ENCODE measurements at regions not wholly inside any gene's neighbourhood (a gene's known extent, or its start where the extent isn't known, plus 50 kb on each side); places are given as distances from the start of the nearest gene placed in this dataset.

DNA sequence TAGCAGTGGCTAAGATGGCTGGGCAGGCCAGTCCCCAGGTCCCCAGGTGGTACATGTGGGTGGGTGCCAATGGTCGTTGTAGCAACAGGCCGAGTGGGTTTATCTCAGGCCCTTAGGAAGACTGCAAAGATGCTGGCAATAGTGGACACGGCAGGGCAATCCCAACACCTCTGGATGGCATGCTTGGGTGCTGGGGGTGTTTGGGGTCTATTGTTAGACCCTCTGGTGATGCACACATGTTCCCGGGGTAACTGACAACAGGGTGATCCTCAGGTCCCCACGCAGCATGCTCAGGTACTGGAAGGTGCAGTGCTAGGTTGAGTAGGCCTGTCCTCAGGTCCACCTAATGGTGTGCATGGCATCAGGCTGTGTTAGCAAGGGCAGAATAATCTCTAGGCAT is 267.5 kb downstream of the ANKRD50 start:
- Histone ChIP-seq H2AFZ (ENCODE audit: low read depth, low read length) (no peak overlapping the region), H3K79me2 (replicated peaks; ENCODE audit: insufficient read depth, low read length) (no peaks in the 10 kb centered on the region), H3K4me2 (ENCODE audit: low read length) (no peak overlapping the region), H3K4me3 (ENCODE audit: low read length) (no peak overlapping the region), H4K20me1 (ENCODE audit: insufficient read depth) (no peaks in the 10 kb centered on the region), H3K9me3 (ENCODE audit: low read length) (no peaks in the 10 kb centered on the region), H3K9me2 (ENCODE audit: insufficient read depth, low read length) (no peaks in the 10 kb centered on the region), H3K36me3 (ENCODE audit: insufficient read depth, low read length) (no peaks in the 10 kb centered on the region), H3F3A (ENCODE audit: insufficient read depth, low read length, poor library complexity, severe bottlenecking) (no peaks in the 10 kb centered on the region), H3K9ac (ENCODE audit: low read length) (no peak overlapping the region), H3K27ac (ENCODE audit: low read length) (no peak overlapping the region), H3K27me3 (ENCODE audit: insufficient read depth, low read depth, low read length) (no peaks in the 10 kb centered on the region)
- TF ChIP-seq RAD21 (conservative IDR thresholded peaks at IDR 0.05) = no peak
- TF ChIP-seq EZH2 (IDR thresholded peaks at IDR 0.05; ENCODE audit: borderline replicate concordance, insufficient read depth, low read length, poor library complexity, severe bottlenecking) = no peak
- TF ChIP-seq EP300 (conservative IDR thresholded peaks at IDR 0.05; ENCODE audit: poor library complexity, severe bottlenecking) = no peak
- TF ChIP-seq SMC3 (conservative IDR thresholded peaks at IDR 0.05; ENCODE audit: poor library complexity) = no peak
- no peak for TF ChIP-seq MXI1 (conservative IDR thresholded peaks at IDR 0.05; ENCODE audit: poor library complexity, severe bottlenecking)

DNA sequence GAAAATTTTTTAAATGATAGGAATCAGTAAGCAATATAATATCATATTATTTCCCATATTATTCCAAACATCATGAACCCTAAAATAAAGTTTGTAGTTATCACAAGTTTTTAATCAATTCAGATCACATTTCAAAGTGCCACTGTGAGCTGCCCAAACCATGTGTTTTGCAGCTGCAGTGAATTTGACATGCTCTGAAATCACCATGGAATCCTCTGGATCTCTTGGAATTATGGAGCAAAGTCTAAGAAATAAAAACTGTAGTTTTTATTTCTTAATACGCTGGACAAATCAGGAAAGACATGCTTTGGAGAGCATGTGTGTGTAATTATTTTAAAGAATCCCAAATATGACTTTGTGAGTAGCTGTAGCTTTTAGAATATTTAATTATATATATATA is 262.7 kb downstream of the ANKRD50 start:
- H3K79me2 ChIP-seq (replicated peaks; ENCODE audit: insufficient read depth, low read length) = no peaks in the 10 kb centered on the region
- H3K9me3 ChIP-seq (ENCODE audit: low read length) = no peaks in the 10 kb centered on the region
- H4K20me1 ChIP-seq (ENCODE audit: insufficient read depth) = no peaks in the 10 kb centered on the region
- TF ChIP-seq TAF1 (IDR thresholded peaks at IDR 0.05; ENCODE audit: low read depth) (no peak), EP300 (conservative IDR thresholded peaks at IDR 0.05; ENCODE audit: poor library complexity, severe bottlenecking) (no peak), RAD21 (conservative IDR thresholded peaks at IDR 0.05) (no peak), SMC3 (conservative IDR thresholded peaks at IDR 0.05; ENCODE audit: poor library complexity) (no peak), POLR2AphosphoS5 (IDR thresholded peaks at IDR 0.05) (no peak), EZH2 (IDR thresholded peaks at IDR 0.05; ENCODE audit: borderline replicate concordance, insufficient read depth, low read length, poor library complexity, severe bottlenecking) (no peak), MXI1 (conservative IDR thresholded peaks at IDR 0.05; ENCODE audit: poor library complexity, severe bottlenecking) (no peak)
- TF ChIP-seq, protein P1, sequence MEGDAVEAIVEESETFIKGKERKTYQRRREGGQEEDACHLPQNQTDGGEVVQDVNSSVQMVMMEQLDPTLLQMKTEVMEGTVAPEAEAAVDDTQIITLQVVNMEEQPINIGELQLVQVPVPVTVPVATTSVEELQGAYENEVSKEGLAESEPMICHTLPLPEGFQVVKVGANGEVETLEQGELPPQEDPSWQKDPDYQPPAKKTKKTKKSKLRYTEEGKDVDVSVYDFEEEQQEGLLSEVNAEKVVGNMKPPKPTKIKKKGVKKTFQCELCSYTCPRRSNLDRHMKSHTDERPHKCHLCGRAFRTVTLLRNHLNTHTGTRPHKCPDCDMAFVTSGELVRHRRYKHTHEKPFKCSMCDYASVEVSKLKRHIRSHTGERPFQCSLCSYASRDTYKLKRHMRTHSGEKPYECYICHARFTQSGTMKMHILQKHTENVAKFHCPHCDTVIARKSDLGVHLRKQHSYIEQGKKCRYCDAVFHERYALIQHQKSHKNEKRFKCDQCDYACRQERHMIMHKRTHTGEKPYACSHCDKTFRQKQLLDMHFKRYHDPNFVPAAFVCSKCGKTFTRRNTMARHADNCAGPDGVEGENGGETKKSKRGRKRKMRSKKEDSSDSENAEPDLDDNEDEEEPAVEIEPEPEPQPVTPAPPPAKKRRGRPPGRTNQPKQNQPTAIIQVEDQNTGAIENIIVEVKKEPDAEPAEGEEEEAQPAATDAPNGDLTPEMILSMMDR (IDR thresholded peaks at IDR 0.05; ENCODE audit: poor library complexity, severe bottlenecking) = no peak
- TF ChIP-seq, protein P2, sequence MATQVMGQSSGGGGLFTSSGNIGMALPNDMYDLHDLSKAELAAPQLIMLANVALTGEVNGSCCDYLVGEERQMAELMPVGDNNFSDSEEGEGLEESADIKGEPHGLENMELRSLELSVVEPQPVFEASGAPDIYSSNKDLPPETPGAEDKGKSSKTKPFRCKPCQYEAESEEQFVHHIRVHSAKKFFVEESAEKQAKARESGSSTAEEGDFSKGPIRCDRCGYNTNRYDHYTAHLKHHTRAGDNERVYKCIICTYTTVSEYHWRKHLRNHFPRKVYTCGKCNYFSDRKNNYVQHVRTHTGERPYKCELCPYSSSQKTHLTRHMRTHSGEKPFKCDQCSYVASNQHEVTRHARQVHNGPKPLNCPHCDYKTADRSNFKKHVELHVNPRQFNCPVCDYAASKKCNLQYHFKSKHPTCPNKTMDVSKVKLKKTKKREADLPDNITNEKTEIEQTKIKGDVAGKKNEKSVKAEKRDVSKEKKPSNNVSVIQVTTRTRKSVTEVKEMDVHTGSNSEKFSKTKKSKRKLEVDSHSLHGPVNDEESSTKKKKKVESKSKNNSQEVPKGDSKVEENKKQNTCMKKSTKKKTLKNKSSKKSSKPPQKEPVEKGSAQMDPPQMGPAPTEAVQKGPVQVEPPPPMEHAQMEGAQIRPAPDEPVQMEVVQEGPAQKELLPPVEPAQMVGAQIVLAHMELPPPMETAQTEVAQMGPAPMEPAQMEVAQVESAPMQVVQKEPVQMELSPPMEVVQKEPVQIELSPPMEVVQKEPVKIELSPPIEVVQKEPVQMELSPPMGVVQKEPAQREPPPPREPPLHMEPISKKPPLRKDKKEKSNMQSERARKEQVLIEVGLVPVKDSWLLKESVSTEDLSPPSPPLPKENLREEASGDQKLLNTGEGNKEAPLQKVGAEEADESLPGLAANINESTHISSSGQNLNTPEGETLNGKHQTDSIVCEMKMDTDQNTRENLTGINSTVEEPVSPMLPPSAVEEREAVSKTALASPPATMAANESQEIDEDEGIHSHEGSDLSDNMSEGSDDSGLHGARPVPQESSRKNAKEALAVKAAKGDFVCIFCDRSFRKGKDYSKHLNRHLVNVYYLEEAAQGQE (IDR thresholded peaks at IDR 0.05; ENCODE audit: borderline replicate concordance) = no peak
- H3K9ac ChIP-seq (ENCODE audit: low read length) = no peak overlapping the region
- no peaks in the 10 kb centered on the region for H3K27me3 ChIP-seq (ENCODE audit: insufficient read depth, low read depth, low read length)
- H3K4me3 ChIP-seq (ENCODE audit: low read length) = no peak overlapping the region
- H3K9me2 ChIP-seq (ENCODE audit: insufficient read depth, low read length) = no peaks in the 10 kb centered on the region
- H3F3A ChIP-seq (ENCODE audit: insufficient read depth, low read length, poor library complexity, severe bottlenecking) = no peaks in the 10 kb centered on the region
- H3K36me3 ChIP-seq (ENCODE audit: insufficient read depth, low read length) = no peaks in the 10 kb centered on the region
- H3K4me2 ChIP-seq (ENCODE audit: low read length) = no peak overlapping the region
- no peak overlapping the region for H3K27ac ChIP-seq (ENCODE audit: low read length)
- H2AFZ ChIP-seq (ENCODE audit: low read depth, low read length) = no peak overlapping the region

All from neural cell (in vitro differentiated cells).